NCI-H82 (cell line): ENCODE measurements at regions not wholly inside any gene's neighbourhood (a gene's known extent, or its start where the extent isn't known, plus 50 kb on each side); places are given as distances from the start of the nearest gene placed in this dataset.
A peak's percentile ranks its signal among the peaks of the same experiment; 100 is the strongest.

Experiments
- DNase-seq: peaks from one replicate; lab custom pipeline; 2025; lab: John Stamatoyannopoulos, UW

- no peak for DNase-seq
These were observed 153.9 kb upstream of the MPPED2 start for GRCh38 chr11:30740091-30740490.

DNA sequence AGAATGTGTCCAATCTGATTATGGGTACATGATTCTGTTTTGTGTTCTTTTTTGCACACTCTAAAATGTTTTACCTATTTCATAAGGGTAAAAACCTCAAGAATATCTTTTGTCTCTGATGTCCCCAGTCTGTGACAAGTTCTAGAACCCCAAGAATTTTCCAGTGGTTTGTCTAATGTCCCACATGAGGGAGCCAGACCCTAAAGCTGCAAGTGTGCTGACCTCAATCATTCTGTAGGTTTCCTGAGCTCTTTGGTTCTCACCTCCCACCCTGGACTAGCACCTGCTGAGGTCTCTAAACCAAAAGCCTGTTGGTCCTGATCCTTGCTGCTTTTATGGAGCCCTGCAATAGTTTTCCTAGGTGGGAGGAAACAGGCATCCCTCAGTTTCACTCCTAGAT is 149.8 kb upstream of the MPPED2 start:
- no peak for DNase-seq

DNA sequence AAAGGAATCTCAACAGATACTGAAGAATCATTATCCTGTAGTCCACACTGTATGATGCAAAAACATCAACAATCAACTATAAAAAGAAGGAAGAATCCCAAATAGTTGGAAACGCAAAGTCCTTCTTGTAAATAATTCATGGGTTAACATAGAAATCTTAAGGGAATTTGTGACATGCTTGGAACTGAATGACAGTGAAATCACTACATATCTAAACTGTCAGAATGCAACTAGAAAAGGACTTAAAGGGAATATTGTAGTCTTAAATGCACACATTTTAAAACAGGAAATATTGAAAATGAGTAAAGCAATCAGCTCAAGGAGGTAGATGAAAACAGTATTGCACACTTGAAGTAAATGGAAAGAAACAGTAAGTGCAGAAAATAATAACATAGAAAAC is 147.6 kb upstream of the MPPED2 start:
- DNase-seq, result no peak

GRCh38 chr11:30730011-30730410 is 143.9 kb upstream of the MPPED2 start:
- no peak for DNase-seq

GRCh38 chr11:30729187-30729713 is 143.1 kb upstream of the MPPED2 start:
- DNase-seq, result no peak

DNA sequence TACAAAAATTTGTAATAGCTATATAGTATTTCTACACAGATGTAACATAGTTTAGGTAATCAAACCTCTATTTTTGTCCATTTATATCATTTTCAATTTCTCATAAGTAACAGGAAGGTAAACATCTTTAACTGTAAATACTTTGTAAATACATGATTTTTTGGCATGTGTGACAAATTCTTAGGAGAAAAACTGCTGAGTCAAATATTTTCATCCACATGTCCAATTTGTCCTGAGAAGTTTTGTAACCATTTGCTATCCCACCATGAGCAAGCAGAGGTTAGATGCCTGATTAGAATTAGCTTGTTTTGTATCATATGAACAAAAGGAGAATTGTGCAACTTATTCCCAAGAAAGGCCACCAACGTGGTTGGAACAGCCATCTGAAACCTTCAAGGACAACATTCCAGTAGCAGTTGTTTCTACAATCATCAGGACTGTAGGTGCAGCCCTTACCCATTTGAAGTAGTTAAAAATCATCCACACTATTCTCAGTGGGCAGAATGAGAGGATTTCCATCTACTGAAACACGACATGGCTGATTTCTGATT is 139.6 kb upstream of the MPPED2 start:
- DNase-seq, result no peak

DNA sequence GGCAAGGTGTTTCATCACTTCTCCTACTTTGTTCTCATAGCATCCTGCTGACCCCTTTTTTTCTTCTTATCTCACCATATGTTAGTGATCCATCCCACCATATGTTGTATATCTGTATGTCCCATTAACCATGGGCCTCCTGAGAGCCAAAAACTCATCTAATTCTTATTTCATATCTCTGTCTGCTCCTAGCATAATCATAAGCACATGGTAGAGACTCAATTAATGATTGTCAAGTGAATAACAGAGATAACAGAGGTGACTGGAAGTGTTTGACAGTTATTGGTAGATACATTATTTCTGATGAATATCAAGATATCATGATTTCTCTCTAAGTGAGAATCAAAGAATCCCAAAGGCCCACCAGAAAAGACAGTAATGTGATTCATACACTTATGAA is 138.1 kb upstream of the MPPED2 start:
- DNase-seq, result no peak

DNA sequence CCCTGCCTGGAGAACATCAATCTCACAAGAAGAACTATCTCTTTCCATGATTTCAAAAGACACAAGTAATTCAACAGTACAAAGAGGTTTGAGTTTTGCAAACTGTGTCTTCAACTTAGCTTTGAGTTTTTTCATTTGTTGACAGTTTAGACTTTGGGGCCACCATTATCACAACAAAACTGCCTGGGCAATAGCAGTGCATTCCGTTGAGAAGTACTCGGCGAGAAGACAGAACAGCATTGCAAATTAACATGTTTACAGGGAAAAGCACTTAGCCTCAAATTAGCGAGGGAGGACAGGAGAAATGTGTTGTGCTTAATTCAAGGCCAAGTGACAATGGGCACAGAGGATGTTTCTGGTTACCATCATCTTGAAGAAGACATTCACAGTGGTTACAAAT is 133.2 kb upstream of the MPPED2 start:
- DNase-seq, result no peak

GRCh38 chr11:30717641-30718040 is 131.5 kb upstream of the MPPED2 start:
- no peak for DNase-seq

DNA sequence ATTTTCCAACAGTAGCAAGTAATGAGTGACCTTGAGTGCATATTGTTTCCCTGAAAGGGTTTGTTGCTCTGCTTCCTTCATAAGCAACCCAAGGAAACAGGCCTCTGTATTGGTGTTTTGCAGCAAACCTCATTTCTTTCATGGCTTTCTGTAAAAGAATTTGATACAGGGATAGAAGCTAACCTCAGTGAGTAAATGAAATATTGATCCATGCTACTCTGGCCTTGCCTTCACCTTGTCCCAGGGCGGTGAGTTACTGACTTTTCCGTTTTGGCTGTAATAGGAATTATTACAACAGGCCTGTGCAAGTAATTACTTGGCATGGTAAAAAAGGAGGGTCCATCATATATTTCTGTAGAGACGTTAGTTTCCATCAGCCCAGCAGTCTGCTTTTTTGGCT is 130.9 kb upstream of the MPPED2 start:
- no peak for DNase-seq

DNA sequence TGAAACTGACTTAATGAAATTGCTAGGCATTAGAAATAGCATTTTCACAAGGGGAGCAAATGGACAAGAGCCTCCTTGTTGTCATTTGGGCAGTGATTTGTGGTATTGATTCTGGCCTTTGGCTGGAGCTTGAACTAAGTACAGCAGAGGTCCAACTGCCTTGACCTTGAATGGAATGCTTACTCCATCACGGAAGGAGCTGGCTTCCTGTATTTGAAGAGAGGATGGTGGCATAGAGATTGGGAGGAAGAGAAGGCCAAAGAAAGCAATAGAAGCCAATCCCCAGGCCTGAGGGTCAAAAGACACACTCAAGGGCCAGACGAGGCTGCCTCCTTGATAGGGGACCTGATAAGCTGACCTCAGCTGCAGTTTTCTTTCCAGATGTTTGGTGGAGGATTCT is 126.6 kb upstream of the MPPED2 start:
- DNase-seq, result no peak

- no peak for DNase-seq
These were observed 124.1 kb upstream of the MPPED2 start for GRCh38 chr11:30710221-30710620.

DNA sequence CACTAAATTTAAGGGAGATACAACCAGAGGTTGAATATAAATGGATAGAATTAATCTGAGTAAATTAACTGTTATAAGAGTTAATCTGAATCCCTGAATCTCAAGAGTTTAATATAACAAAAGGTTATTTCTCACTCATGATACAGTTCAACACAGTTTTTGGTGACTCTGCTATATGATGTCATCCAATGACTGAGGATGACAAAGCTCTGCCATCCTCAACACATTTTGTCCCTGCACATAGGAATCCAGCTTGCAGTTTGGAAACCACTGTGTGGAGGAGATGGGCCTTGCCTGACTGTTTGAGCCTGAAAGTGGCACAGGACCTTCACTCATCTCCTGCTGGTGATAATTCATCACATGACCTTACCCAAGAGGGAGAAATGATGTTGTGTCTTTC is 121.0 kb upstream of the MPPED2 start:
- no peak for DNase-seq

DNA sequence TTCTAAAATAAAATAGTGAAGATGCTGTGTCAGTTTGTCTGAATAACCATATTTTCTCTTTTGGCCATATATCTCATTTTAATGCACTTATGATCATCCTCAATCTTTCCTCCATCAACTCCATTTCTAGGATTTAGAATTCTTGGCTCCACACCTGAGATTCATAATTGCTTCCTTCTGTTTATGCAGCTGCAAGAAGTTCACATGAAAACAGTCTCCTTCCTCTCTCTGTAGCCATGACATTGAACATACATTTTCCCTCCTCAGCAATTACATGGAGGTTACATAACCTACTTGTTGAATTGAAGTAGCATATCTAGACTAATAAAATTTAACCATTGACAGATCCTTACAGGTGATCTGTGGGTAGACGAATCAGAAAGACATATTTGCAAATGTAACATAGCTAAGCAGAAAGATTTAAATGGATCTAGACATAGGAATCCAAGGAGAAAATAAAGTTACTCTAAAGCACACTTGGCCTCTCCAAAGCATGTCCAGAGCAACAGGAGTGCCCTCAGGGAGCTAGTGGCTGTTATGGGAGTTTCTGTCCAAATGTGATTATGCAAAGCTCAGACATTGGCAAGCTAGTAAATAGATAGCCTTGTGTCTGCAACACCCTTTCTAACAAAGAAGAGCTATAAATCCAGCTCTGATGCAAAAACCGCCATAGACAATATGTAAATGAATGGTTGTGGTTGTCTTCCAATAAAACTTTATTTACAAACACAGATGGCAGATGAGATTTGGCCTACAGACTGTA is 119.9 kb upstream of the MPPED2 start:
- no peak for DNase-seq

- DNase-seq, result no peak
These were observed 112.3 kb upstream of the MPPED2 start for GRCh38 chr11:30698425-30698824.

GRCh38 chr11:30697032-30697431 is 110.9 kb upstream of the MPPED2 start:
- DNase-seq, result no peak

- no peak for DNase-seq
These were observed 98.6 kb upstream of the MPPED2 start for GRCh38 chr11:30684772-30685171.

- no peak for DNase-seq
These were observed 97.0 kb upstream of the MPPED2 start for GRCh38 chr11:30683176-30683575.

DNA sequence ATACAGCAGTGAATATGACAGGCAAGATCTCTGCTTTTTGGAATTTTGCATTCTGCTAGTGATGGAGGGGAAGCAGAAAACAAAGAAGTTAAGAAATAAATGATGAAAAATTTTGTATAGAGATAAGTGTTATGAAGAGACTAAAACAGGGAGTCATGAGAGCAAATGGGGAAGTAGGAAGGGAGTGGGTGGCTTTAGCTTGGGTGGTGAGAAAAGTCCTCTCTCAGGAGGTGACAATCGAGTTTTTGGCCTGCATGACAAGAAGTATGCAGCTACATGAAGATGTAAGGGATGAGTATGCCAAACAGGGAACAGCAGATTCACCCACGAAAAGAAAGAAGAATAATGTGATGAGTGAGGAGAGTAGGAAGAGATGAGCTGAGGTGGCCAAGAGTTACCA is 80.7 kb upstream of the MPPED2 start:
- DNase-seq, result no peak

DNA sequence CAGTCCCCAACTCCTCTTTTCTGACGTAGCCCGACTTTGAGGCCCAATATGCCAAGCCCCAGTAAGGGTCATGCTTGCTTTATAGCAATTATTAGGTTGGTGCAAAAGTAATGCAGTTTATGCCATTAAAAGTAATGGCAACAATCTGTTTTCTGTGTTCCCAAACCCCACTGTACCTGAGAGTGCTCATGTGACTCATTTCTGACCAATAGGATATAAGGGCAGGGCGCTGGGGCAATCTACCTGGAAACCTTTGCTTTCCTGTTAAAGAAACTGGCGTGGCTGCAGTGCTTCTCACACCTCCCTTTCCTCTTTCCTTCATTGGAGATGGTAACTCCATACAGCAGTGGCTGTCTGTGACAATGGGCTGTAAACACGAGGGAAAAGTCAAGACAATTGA is 78.9 kb upstream of the MPPED2 start:
- no peak for DNase-seq

- DNase-seq, result no peak
These were observed 67.5 kb upstream of the MPPED2 start for GRCh38 chr11:30653606-30654005.

- DNase-seq, result peak; percentile 41
These were observed 66.6 kb upstream of the MPPED2 start for GRCh38 chr11:30652801-30653200.

DNA sequence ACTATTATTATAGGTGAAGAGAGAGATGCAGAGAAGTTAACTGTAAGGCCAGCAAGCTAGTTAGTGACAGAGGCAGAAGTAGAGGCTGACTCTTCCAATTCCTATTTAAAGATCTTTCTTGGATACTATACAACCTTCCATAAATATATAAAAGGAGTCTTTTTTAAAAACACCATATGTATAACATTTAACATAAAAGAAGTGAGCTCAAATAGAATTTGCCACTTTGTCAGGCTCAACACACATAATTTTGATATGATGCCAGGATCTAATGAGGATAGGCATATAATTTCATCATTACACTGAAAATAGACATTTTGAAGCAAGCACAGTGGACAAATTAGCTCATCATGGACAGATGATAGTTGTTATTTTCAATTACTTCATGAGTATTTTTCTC is 64.1 kb upstream of the MPPED2 start:
- no peak for DNase-seq
